GM19193 (cell line): ENCODE measurements at regions not wholly inside any gene's neighbourhood (a gene's known extent, or its start where the extent isn't known, plus 50 kb on each side); places are given as distances from the start of the nearest gene placed in this dataset.

ENCODE experiments used
- POLR2A ChIP-seq: IDR thresholded peaks from 4 replicates; pipeline ENCODE4 v1.6.1; 2011; ENCODE audit not compliant: insufficient read depth, insufficient read length; ENCODE audit errors: extremely low read depth

DNA sequence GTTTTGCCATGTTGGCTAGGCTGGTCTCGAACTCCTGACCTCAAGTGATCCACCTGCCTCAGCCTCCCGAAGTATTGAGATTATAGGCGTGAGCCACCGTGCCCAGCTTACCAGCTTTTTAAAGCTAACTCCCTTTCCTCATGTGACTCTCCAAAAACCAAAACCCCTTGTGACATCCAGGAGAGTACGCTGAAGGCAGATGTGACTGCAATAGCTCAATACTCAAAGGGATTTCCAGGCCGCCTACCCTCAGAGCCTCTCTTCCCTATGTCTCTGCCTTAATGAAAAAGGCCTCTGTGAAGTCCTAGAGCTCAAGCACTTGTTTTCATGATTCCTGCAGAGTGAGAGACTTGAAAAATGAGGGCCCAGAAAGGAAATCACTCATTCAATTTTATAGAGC is 82.6 kb downstream of the TEX35 start:
- no peak for TF ChIP-seq POLR2A

DNA sequence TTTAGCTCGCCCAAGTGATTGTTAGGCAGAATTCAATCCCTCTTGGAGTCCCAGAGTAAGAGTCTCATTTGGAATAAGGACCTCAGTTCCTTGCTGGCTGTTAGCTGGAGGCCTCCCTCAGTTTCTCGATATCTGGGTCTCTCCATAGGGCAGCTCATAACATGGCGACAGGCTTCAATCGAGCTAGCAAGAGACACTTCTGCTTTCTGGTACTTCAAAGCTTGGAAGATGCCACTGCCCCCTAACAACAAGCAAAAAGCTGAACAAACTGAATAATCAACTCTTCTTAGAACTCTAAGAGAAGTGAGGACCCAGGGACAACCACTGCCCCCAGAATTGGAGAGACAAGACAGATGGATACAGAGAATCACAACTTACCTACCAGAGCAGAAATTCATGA is 86.2 kb downstream of the TEX35 start:
- no peak for TF ChIP-seq POLR2A

DNA sequence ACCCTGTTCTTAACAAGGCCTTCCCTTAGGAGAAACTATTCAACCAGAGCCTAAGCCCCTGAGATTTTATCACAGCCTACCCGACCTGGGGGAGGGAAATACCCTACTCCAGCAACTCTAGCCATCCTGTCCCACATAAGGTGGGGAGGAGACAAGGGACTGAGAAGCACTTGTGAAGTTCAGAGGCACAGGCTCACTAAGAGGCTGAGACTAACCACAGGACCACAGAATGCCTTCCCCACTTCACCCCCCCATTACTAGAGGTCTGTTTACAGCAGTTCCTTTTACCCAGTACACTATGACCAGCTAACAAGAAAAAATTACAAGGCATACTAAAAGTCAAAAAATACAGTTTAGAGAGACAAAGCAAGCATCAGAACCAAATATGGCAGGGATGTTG is 86.8 kb downstream of the TEX35 start:
- no peak for TF ChIP-seq POLR2A

DNA sequence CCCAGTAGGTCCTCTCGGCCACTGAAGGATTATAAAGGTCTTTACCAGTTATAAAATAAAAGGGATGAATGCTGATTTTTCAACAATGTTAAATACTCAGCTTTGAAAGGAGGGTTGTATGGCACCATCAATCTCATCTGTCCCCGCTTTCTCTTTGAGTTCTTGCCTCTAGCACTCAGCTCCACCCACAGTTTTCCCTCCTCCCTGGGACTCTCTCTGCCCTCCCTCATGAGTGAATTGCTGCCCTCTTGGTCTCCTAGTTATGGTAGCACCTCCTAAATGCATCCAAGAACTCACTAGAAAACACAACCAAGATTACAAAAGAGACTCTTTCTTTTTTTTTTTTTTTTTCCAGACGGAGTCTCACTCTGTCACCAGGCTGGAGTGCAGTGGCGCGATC is 91.0 kb downstream of the TEX35 start:
- no peak for TF ChIP-seq POLR2A

DNA sequence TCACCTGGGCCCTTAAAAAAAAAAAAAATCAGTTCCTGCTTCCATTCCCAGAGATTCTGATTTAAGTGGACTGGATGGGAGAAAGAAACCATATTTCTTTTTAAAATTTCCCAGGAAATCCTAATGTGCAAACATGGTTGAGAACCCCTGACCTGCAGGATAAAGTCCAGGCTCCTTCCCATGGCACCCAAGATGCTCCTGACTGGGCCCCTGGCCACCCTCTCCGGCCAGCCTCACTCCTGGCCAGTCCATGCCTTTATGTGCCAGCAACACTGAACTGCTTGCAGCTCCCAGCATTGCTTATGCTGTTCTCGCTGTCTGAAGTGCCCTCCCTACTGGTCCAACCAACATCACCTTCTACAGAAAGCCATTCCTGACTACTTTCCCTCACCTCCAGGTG is 93.9 kb downstream of the TEX35 start:
- TF ChIP-seq POLR2A = no peak

DNA sequence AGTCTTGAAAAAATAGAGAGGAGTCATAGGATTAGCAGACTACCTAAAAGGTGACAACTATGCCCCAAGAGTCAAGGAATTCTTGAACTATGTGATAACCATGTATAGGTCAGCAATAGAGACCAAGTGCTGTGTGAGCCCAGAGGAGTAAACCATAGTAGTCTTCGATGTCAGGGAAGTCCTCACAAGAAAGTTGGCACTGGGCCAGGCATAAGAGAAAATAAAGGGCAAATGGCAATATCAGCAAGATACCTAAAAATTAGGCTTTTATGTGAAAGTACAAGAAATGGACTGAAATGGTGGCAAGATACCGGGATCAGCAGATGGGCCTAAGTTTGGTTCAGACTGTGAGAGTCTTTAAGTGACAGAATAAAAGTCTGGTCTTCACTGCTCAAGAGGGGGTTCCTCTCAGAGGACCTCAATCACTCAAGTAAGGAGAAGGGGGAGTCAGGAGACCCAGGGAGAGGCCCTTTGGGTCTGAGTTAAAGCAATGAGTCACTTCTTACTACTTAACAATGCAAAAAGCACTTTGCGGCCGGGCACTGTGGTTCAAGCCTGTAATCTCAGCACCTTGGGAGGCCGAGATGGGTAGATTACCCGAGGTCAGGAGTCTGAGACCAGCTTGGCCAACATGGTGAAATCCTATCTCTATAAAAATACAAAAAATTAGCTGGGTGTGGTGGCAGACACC is 95.0 kb downstream of the TEX35 start:
- no peak for TF ChIP-seq POLR2A

DNA sequence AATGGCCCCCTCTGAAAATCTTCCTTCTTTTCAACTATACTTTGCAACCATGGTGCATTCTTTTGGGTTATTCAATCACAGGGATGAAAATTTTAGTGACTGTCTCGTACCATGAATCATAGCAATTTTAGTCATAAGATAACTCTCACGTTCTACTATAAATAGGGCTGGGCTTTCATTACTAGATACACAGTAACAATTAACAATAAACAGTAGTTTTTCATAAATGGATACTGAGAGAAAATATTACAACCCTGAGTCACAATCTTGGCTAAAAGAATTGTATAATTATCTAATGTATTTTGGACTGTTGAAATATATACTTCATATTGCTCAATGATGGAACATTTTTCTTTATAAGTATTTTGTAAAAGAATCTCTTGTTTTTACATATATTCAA is 96.1 kb downstream of the TEX35 start:
- TF ChIP-seq POLR2A = no peak

DNA sequence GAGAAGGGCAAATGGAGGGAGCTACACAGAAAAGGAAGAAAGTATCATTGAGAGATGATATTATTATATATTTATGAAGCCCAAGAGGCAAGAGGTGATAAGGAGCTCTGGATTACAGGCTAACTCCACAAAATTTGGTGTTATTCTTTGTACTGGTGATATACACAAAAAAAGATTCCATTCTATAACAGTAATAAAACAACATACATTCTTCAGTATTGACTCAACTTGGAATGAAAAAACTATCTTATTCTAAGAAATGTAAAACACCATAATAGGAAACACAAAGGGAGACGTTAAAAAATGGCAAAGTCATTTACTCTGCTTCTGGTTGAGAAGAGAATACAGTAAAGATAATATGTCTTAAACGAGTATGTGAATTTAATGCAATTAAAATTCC is 99.4 kb downstream of the TEX35 start:
- no peak for TF ChIP-seq POLR2A

DNA sequence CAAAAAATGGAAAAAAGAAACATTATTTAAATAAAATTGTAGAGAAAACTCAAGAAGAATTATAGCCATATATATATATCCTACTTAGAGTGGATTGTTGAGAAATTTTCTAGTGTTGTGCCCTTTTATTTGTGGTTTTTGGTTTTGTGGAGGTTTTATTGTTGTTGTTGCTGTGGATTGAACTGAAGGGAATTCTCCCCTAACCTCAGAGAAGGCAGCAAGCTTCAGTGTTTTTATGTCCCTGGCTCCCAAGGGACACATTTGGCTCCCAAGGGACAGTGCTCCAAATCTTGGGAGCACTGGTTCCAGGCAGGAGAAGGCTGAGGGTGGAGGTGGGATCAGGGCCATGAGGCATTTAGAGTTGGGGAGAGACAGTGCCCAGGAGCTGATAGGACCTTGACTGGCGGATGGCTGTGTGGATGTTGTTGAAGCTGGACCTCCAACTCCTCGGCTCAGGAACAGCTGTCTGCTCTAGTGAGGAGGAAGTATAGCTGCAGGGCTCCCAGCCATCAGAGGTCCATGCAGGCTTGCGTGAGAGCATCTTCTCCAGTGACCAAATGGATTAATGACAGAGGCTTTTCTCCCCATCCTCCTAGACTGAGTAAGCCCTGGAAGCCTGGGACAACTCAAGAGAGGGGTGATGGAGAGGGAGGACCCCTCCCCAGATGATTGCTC is 100.5 kb downstream of the TEX35 start:
- no peak for TF ChIP-seq POLR2A

DNA sequence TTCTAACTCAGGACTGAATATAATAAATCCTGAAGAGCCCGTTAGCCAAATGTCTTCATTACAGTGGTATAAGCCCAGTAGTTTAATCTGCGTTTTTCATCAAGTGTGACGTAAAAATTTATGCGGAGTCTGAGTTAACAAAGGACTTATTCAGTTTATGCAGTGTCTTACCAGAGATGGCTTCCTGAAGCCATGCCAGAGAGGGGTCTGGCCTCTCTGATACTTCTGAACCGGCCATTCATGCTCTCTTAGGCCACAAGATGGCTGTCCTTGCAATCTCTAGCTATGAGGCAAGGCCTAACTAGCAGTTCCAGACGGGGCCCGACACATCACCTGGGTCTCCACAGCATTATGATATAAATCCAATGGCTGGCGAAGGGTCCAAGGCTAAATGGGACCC is 101.4 kb downstream of the TEX35 start:
- no peak for TF ChIP-seq POLR2A

DNA sequence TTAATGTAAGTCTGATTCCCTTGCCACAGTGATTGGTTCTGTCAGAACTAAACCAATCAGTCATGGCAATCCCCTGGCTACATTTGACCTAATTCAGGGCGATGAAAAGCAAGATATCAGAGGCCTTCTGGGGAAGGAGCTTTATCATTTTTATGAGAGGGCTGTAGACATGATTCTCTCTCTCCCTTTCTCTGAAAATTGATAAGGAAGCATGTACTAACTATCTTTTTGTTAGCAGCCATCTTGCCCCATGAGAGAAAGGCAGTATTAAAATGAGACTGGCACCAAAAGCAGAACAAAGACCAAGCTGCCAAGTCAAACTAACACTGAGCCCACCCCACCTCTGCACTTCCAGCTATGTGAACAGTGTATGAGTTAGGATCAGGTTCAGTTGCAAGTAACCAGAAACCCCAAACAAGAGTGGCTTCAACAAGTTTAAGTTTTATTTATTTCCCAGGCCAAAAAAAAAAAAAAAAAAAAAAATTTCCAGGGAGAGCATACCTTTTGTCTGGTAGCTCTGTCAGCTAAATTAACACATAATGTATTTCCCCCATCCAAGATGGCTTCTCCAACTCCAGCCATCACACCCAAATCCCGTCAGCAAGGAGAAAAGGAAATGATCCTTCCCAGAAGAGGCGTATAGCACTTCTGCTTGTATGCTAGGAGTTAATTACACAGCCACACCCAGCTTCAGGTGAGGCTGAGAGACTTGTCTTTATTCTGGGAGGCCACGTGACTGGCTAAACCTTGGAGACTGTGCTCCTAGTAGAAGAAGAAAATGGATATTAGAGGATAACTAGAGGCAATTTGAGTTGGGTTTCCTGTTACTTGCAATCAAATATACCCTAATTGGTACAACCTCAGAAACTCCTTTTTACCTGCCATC is 105.8 kb upstream of the RALGPS2 start:
- no peak for TF ChIP-seq POLR2A

DNA sequence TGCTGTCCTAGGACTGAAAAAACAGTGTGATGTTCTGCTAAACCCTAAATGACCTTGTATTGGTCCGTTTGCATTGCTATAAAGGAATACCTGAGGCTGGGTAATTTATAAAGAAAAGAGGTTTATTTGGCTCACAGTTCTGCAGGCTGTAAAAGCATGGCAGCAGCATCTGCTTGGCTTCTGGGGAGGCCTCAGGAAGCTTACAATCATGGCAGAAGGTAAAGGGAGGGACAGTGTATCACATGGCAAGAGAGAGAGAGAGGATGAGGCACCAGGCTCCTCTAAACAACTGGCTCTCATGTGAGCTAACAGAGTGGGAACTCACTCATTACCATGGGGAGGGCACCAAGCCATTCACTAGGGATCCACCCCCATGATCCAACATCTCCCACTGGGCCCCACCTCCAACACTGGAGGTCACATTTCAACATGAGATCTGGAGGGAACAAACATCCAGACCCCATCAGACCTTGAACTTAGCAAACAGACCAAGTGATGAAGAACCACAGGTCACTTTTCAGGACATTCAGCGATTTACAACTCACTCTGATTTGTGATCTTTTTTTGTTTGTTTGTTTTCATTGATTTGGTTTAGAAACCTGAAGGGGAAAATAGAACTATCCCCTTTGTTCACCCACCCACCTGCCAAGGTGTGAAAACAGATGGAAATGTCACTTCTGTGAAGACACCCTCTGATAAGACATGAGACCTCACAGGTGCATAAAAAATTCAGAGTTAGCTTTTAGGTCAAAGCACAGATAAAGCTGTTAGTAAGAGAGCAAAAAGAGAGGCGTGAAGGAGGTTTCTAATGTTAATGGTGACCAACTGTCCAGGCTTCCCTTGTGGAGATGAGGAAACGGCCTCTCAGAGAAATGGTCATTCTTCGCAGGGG is 104.2 kb upstream of the RALGPS2 start:
- no peak for TF ChIP-seq POLR2A

DNA sequence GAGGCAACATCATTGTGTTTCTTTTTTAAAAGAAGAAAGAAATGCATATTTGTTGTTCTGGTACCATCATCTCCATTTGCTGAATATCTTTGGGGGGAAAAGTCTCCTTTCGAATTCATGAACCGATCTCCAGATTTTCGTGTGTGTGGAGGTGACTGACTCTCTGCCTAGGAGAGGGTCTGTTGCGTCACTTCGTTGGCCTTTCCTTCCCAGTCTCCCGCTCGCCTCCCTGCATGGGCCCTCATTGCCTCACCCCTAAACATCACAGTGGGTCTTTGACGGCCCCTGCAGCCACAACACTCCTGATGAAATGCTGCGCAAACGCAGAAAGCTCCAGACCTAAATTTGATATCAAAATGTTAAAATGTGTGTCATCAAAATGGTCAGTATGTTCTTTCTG is 103.2 kb upstream of the RALGPS2 start:
- TF ChIP-seq POLR2A = no peak

DNA sequence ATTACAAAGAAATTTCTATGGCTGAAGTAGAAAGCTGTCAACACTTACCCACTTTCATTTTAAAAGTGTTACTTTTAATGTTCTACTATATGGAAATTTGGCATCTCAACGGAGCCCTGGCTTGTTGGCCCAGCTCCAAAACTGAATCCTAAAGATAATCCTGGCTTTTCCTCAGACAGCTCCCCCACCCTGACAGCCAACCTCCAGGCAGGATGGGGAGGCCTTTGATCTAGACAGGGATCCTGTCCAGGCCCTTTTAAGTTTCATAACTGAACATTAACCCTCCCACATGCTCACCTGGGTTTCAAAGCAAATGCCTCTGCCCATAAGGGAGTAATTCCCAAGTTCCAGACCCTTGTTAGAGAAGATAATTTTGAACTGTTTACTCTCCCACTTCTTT is 99.3 kb upstream of the RALGPS2 start:
- no peak for TF ChIP-seq POLR2A

DNA sequence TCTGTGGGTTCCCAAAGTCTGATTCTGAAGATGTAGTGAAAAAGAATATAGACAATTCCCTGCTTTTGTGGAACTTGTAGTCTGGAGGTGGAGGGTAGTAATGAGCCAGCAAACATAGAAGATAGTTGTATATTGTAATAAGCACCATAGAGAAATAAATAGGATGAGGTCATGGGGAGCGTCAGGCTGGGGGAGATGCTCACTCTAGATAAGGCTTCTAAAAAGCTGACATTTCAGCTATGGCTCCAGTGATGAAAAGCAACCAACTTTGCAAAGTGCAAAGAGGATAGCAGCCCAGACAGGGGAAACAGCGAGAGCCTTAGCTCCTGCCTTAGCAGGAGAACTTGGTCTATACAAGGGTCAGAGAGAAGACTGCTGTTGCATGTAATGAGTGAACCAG is 98.0 kb upstream of the RALGPS2 start:
- no peak for TF ChIP-seq POLR2A
